Activated naive CD4-positive, alpha-beta T cell treated with anti-CD3 and anti-CD28 coated beads, Interleukin-2, amount 50 U/mL, for 72 hours (primary cell): ENCODE measurements at regions not wholly inside any gene's neighbourhood (a gene's known extent, or its start where the extent isn't known, plus 50 kb on each side); places are given as distances from the start of the nearest gene placed in this dataset.
"Not testable (repeated sequence)": the region's sequence is repeated elsewhere in the genome, so short reads cannot be mapped to it uniquely, and the experiment has no call there.

ENCODE experiments used
- ATAC-seq, 2 donors: fragments of 150-1000 bp; cut with Tn5 transposase; 2 replicates each; pipeline ENCODE4 v1.10.0; 2021; ENCODE audit warnings: mild to moderate bottlenecking in 2 of 2, moderate library complexity in 2 of 2
- DNase-seq, 2 donors: peaks; one replicate each; pipeline ENCODE4 v3.0.0; 2021 to 2022; ENCODE audit warnings: low spot score in 2 of 2
- H3K27ac Mint-ChIP-seq, 2 donors: one replicate each; pipeline ENCODE4 v1.8.0; 2022; ENCODE audit warnings: mild to moderate bottlenecking in 2 of 2, mixed read lengths in 2 of 2
- H3K36me3 Mint-ChIP-seq, 2 donors: one replicate each; pipeline ENCODE4 v1.8.0; 2022; ENCODE audit warnings: mixed read lengths in 2 of 2
- H3K9me3 Mint-ChIP-seq, 2 donors: one replicate each; pipeline ENCODE4 v1.8.0; 2022; ENCODE audit warnings: mixed read lengths in 2 of 2

DNA sequence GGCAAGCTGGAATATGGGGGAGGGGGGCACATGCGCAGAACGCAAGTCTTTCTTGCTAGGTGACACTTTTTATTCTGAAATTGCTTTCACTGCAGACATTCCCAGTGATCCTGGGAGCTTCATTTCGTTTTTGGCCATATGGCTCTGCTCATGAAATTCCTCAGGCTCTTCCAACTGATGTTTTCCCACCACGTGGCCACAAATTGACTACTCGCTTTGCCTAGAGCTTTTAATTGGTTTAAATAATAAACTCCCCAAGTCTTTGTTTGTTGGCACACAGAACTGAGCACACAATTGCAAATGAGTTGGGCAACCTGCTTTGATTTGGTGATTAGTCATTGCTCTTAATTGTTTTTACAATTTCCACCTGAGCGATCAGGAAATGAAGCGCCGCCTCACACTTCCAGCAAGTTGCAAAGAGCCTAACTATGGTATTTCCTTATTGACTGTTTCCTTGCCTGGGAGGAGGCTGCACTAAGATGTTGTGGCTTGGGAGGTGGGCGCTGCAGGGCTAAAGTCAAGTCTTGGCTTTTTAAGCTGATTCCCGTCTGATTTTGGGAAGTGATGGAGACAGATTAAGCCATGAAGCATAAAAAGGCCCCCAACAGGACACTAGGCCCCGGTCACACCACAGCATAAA lies 282.5 kb downstream of the ZIC3 start:
- H3K36me3 Mint-ChIP-seq, result no peaks in the 10 kb centered on the region
- no peak overlapping the region for H3K27ac Mint-ChIP-seq
- DNase-seq (no peak), ATAC-seq (no peak)
- H3K9me3 Mint-ChIP-seq, result no peaks in the 10 kb centered on the region

DNA sequence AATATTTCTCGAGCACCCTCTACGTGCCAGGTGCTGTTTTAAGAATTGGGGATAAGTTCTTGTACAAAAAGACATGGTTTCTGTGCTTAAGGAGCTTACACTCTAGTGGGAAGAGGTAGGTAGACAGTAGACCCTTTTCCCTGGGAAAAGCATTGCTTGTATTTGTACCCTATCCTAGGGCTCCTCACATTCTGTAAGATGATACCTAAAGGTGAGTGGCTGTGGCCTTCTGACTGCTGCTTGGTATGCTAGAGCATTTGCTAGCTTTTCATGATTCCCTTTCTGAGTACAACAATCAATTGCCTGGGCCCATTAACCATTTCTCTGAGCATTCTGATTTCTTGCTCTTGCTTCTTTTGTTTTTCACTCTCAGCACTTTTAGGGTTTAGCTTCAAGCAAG lies 286.6 kb downstream of the ZIC3 start:
- Mint-ChIP-seq H3K9me3 (peaks cover 0 to 6% of the 10 kb centered on the region in 2 donors), H3K27ac (no peak overlapping the region), H3K36me3 (no peaks in the 10 kb centered on the region)
- ATAC-seq, result no peak
- no peak for DNase-seq

DNA sequence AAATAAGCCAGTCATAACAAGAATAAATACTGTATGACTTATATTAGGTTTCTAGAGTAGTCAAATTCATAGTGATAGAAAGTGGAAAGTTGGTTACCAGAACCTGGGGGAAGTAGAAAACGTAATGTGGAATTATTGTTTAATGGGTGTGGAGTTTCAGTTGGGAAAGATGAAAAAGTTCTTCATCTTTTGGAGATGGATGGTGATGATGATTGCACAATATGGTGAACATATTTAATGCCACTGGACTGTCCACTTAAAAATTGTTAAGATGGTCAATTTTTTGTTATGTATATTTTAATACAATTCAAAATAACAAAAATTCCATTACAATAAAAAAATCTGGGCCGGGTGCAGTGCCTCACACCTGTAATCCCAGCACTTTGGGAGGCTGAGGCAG lies 289.6 kb downstream of the ZIC3 start:
- ATAC-seq (no peak), DNase-seq (no peak)
- Mint-ChIP-seq H3K9me3 (peaks cover 0 to 6% of the 10 kb centered on the region in 2 donors), H3K27ac (no peak overlapping the region), H3K36me3 (no peaks in the 10 kb centered on the region)

DNA sequence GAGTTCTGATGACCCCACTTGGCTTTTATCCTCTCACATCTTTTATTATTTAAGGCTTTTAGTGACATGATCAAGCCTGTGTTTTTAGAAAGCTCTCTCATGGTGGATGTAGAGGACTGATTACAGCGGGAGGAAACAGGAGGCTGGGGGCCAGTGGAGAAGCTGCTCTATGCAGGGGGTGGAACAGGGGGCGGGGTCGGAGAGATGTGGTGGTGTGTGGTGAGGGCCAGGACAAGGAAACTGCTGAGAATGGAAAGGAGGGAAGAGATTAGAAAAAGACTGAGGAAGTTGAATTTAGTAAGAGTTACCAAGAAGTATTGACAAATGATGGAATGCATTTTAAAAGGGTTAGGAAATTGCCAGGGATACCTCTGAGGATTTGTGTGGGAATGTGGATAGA lies 292.2 kb downstream of the ZIC3 start:
- DNase-seq (no peak), ATAC-seq (no peak)
- H3K9me3 Mint-ChIP-seq, result peaks cover 0 to 6% of the 10 kb centered on the region in 2 donors
- no peak overlapping the region for H3K27ac Mint-ChIP-seq
- H3K36me3 Mint-ChIP-seq, result no peaks in the 10 kb centered on the region

GRCh38 chrX:137878401-137878800 lies 312.5 kb downstream of the ZIC3 start:
- no peak for DNase-seq
- no peaks in the 10 kb centered on the region for H3K36me3 Mint-ChIP-seq
- H3K9me3 Mint-ChIP-seq, result peaks cover 0 to 4% of the 10 kb centered on the region in 2 donors
- no peak overlapping the region for H3K27ac Mint-ChIP-seq
- no peak for ATAC-seq

DNA sequence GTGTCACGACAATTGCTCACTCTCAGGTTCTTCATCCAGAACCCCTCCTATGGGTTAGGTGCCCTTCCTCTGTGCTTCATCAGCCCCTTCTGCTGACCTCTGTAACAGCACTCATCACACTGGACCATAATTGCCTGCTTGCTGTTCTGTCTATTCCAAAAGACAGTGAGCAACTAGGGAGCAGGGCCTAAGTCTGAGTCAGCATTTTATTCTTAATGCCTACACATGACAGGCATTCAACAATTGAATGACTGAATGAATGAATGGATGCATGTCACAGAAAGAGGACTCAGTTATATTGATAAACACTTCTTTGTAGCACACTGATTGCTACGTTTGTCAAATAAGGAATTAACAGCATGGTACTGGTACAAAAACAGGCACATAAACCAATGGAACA lies 317.0 kb downstream of the ZIC3 start:
- ATAC-seq, result no peak
- Mint-ChIP-seq H3K27ac (no peak overlapping the region), H3K36me3 (no peaks in the 10 kb centered on the region), H3K9me3 (peaks cover 0 to 7% of the 10 kb centered on the region in 2 donors)
- no peak for DNase-seq

DNA sequence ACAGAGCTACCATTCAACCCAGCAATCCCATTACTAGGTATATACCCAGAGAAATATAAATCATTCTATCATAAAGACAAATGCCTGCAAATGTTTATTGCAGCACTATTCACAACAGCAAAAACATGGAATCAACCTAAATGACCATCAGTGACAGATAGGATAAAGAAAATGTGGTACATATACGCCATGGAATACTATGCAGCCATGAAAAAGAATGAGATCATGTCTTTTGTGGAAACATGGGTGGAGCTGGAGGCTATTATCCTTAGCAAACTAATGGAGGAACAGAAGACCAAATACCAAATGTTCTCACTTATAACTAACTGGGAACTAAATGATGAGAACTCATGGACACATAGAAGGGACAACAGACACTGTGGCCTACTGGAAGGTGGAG lies 318.9 kb downstream of the ZIC3 start:
- ATAC-seq, H3K36me3 Mint-ChIP-seq, H3K9me3 Mint-ChIP-seq, H3K27ac Mint-ChIP-seq, DNase-seq: not testable (repeated sequence)

GRCh38 chrX:137891431-137891830 lies 325.5 kb downstream of the ZIC3 start:
- no peak overlapping the region for H3K27ac Mint-ChIP-seq
- DNase-seq (no peak), ATAC-seq (no peak)
- H3K9me3 Mint-ChIP-seq, result peaks cover 4 to 8% of the 10 kb centered on the region in 2 donors
- no peaks in the 10 kb centered on the region for H3K36me3 Mint-ChIP-seq

- Mint-ChIP-seq H3K9me3 (peaks cover 4 to 8% of the 10 kb centered on the region in 2 donors), H3K36me3 (no peaks in the 10 kb centered on the region), H3K27ac (no peak overlapping the region)
- no peak for ATAC-seq
- DNase-seq, result no peak
Measured at GRCh38 chrX:137896123-137896522, 330.2 kb downstream of the ZIC3 start.

DNA sequence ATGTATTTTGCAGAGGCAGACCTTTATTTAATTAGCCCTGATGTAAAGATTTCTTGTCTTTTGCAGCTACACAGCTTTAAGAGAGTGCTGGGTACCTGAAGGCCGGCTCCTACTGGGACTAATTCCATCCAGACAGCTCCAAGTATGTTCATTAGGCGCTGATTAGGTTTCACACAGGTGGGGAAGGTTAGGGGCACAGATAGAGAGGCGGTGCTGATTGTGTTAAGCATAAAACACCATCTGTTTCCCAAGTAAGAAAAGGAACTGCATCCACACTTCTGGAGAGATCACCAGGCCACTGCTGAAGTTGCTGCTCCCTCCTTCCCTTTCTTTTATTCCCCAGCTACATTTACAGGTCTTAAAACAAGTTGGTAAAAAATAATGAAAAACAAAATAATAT lies 349.5 kb downstream of the ZIC3 start:
- DNase-seq (no peak), ATAC-seq (no peak)
- Mint-ChIP-seq H3K9me3 (peaks cover 0 to 4% of the 10 kb centered on the region in 2 donors), H3K27ac (no peak overlapping the region), H3K36me3 (no peaks in the 10 kb centered on the region)

DNA sequence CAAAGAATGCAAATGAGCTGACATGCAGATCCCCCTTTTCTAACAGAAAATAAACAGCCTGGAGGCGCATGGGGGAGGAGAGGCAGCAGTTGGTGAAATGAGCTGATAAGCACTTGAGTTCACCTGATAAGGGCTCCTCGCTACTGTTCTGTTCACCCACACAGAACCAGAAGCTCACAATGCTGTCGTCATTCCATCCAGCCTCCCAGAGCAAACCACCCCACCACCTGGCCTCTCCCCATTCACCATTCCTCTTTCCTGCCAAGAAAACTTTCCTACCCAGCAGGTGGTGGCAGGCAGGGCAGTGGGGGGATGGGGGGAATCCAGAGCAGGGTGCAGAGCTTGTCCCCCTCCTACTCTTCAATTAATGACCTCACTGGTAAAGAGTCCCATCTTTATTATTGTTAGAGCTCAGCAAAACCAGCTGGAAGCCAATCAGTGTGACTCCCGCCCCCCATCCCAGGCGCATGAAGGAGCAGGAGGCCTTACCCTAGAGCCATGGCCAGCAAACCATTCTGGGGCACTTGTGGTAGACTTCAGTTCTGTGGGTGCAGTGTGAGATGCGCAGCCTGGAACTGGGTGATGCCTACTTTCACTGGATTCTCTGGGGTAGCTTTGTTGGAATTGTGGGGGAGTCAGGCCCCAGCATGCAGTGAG lies 350.3 kb downstream of the ZIC3 start:
- DNase-seq (no peak), ATAC-seq (no peak)
- Mint-ChIP-seq H3K27ac (no peak overlapping the region), H3K9me3 (peaks cover 0 to 4% of the 10 kb centered on the region in 2 donors), H3K36me3 (no peaks in the 10 kb centered on the region)

DNA sequence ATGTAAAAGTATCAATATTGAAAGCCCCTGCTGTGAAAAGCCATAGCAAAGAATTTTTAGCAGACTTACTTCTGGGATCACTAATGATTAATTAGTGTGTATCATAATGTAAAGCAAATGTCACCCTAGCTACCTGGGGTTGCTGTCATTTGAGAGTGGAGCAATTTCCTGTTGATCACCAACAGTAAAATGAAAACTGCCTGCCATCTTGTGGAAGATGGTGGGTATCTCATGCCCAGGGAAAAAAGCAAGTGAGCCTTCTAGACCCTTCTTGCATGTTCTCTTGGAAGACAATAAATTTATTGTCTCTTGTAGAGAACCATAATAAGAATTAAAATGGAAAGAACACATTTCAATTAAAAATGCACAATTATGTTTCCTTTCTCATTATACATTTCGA lies 360.2 kb downstream of the ZIC3 start:
- Mint-ChIP-seq H3K36me3 (no peaks in the 10 kb centered on the region), H3K9me3 (no peaks in the 10 kb centered on the region), H3K27ac (no peak overlapping the region)
- DNase-seq (no peak), ATAC-seq (no peak)

DNA sequence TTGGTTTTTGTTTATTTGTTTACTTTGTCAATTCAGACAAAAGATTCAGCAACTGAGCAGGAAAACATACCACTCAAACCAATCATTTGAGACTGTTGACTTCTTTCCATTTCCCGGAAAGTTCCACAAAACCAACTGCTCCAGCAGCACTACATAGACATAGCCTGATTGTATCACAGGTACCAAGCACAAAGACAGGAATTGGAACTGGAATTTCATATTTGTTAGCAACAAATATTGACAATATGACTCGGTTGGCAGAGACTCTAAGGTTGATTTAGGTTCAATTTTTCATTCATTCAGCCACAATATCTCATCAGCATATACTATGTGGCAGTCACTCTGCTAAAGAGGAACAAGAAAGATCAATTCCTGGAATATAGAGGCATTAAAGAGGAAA lies 364.0 kb downstream of the ZIC3 start:
- DNase-seq, result no peak
- Mint-ChIP-seq H3K9me3 (peaks cover 0 to 5% of the 10 kb centered on the region in 2 donors), H3K27ac (no peak overlapping the region), H3K36me3 (peaks cover 0 to 7% of the 10 kb centered on the region in 2 donors)
- ATAC-seq, result no peak

- no peak overlapping the region for H3K27ac Mint-ChIP-seq
- DNase-seq (no peak), ATAC-seq (no peak)
- H3K9me3 Mint-ChIP-seq, result peaks cover 0 to 5% of the 10 kb centered on the region in 2 donors
- peaks cover 0 to 7% of the 10 kb centered on the region in 2 donors for H3K36me3 Mint-ChIP-seq
Measured at GRCh38 chrX:137930533-137930932, 364.6 kb downstream of the ZIC3 start.

GRCh38 chrX:137934214-137934613 lies 368.3 kb downstream of the ZIC3 start:
- not testable (repeated sequence) for H3K9me3 Mint-ChIP-seq, DNase-seq, ATAC-seq, H3K27ac Mint-ChIP-seq, H3K36me3 Mint-ChIP-seq

GRCh38 chrX:137934887-137935286 lies 369.0 kb downstream of the ZIC3 start:
- H3K9me3 Mint-ChIP-seq, H3K36me3 Mint-ChIP-seq, H3K27ac Mint-ChIP-seq, ATAC-seq, DNase-seq: not testable (repeated sequence)

DNA sequence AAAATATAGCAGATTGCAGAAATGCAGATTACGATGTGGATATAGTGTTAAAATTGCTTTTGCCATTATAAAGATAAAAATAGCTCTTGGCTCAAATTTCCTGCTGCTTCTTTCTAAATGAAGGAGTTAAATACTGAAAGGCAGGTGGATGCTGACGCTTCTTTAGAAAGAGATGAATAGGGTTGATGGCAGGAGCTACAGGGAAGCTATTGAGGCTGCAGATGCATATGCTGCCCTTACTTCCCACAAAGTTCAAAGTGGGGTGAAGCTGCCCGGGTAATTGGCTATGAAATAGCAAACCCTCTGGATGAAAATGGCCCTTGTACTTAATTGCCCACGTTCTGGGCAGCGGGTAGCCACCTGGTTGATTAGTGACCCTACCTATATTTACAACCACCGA lies 379.5 kb downstream of the ZIC3 start:
- no peaks in the 10 kb centered on the region for H3K9me3 Mint-ChIP-seq
- H3K36me3 Mint-ChIP-seq, result no peaks in the 10 kb centered on the region
- no peak overlapping the region for H3K27ac Mint-ChIP-seq
- ATAC-seq (no peak), DNase-seq (no peak)

DNA sequence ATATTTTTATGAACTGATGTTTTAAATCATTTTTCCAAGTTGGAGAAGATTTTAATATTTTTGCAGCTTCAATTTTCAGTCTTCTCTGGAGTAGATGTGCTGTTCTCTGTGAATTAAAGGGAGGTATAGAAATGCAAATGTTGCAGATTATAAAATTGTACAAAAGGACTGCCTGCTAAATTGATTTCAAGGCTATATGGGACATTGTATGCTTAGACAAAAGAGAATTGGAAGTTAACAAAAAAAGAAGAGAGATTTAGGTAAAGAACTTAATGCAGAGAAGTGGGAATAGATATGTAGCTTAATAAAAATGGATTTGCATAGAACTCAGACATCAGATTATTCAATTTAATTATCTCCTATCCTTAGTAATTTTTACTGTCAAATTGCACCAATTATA lies 403.3 kb downstream of the ZIC3 start:
- no peak for DNase-seq
- ATAC-seq, result no peak
- H3K36me3 Mint-ChIP-seq, result peaks cover 0 to 6% of the 10 kb centered on the region in 2 donors
- H3K27ac Mint-ChIP-seq, result no peak overlapping the region
- H3K9me3 Mint-ChIP-seq, result peaks cover 6 to 13% of the 10 kb centered on the region in 2 donors
